GM13977 (cell line): ENCODE measurements at regions not wholly inside any gene's neighbourhood (a gene's known extent, or its start where the extent isn't known, plus 50 kb on each side); places are given as distances from the start of the nearest gene placed in this dataset.

Experiments
- DNase-seq: peaks from one replicate; pipeline ENCODE4 v3.0.0; 2012; ENCODE audit warnings: low spot score
- in situ Hi-C: fragments of 300-500 bp; cut with MboI; formaldehyde crosslinking; loops from one replicate; pipeline ENCODE4 v1.12.0; 2022; ENCODE audit warnings: low sequenced_read_pairs, low pct_unique_long_range_greater_than_20kb, mixed read lengths, inconsistent platforms; ENCODE audit not compliant: unreplicated experiment
- TF ChIP-seq, protein P1 (sequence below): IDR thresholded peaks from 2 replicates; pipeline ENCODE4 v1.5.1; 2012; ENCODE audit warnings: mild to moderate bottlenecking, control low read depth; ENCODE audit not compliant: insufficient read depth; ENCODE audit errors: extremely low read depth, missing control alignments

DNA sequence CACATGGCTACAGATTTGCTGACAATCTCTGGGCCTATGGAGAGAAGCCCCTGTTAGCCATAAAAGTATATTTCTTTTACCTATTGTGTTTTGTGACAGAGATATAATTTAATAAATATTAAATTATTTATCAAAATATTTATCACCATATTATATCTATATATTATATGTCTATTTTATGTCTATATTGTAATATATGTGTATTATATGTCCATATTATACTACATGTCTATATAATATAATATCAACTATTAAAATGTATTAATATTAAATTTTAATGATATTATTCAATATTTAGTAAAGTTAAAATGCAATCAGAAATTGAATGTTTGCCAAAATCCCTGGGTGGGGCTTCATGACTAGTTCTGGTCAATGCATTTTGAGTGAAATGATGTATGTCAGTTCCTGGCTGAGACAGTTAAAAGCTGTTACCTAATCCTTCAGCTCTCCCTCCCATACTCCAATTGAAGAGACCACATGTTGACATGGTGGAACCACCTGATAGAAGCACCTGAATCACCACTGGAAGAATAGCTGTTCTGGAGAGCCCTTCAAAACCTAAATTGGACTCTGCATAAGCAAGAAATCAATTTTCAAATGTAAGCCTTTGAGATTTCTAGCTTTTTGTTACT, 357.3 kb upstream of the DDHD1 start:
- TF ChIP-seq, protein P1, sequence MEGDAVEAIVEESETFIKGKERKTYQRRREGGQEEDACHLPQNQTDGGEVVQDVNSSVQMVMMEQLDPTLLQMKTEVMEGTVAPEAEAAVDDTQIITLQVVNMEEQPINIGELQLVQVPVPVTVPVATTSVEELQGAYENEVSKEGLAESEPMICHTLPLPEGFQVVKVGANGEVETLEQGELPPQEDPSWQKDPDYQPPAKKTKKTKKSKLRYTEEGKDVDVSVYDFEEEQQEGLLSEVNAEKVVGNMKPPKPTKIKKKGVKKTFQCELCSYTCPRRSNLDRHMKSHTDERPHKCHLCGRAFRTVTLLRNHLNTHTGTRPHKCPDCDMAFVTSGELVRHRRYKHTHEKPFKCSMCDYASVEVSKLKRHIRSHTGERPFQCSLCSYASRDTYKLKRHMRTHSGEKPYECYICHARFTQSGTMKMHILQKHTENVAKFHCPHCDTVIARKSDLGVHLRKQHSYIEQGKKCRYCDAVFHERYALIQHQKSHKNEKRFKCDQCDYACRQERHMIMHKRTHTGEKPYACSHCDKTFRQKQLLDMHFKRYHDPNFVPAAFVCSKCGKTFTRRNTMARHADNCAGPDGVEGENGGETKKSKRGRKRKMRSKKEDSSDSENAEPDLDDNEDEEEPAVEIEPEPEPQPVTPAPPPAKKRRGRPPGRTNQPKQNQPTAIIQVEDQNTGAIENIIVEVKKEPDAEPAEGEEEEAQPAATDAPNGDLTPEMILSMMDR: no peak
- no peak for DNase-seq
- in situ Hi-C loops: no loop called here

DNA sequence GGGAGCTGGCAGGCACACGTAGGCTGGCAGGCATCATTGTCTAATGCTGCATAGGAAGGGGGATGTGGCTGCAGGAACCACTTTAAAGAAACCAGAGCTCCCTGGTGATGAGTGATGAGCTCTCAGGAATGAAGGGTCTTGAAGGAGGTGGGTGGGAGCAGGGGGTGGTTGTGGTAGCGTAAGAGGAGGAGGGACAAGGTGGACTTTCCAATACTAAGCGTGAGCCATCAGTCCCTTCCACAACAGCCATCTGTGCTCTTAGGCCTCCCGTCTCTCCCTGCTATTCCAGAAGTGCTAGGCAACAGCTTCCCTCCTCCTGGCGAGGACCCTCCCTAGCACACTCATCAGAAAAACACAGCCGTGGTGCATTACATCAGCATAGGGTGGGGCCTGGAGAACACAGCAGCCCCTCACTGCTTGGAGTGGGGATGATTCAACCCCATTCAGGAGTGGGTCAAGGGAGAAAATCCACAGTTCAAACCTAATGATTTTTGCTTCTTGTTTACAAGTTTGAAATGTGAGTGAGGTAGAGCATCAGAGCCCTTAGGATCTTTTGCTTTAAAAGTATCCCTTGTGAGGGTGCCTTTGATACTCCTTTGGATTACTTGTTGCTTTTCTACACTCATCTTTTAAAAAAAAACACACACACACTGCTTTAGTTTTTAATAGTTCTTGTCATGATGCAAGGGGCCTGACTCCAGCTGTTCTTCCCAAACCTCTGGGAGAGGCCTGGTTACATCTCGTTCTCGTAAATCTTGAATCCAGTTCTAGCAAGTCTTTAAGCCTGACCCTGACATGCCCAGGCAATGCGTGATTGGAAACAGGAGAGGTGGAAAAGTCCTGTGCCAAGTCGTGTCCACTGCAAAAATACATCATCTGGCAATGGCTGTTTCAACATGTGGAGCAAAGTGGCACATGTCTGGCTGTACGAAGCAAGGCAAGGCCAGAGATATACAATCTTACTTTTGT, 356.4 kb upstream of the DDHD1 start:
- TF ChIP-seq, protein P1: no peak
- in situ Hi-C loops: no loop called here
- no peak for DNase-seq

DNA sequence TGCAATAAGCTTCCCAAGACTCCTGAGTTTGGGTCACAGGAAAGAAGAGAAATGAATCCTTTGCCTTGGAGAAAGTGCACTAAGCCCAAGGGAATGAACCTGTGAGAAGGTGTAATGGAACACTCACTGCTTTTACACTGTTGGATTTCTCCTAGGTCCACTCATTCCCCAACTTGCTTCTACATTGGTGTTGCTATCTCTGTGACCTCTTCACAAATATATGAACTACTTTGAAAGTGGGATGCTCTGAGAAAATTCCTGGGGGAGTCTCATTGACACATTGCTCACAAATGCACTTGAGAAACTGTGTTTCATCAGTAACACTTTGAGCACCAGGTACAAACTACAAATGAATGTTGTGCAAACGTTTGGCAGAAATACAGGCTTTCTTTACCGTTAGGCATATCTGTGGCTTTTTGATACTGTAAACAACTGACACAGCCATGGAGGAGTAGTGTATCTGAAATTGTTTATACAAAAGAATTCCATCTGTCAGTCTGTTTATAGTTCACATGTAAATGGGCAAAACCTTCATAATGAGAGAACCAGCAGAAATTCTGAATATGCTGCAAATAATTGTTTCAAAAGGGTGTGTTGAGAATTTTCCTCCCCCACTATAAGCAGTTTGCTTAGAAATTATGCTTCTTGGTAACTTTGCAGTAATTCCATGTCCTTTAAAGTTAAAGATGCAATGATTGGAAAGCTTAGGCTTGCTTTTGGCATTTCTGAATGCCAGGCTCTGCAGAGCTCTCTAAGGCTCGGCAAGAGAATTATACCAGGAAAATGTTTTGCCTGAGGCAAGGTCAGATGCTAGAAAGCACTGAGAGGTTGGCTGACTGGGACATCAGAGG, 348.5 kb upstream of the DDHD1 start:
- in situ Hi-C loops: no loop called here
- TF ChIP-seq, protein P1: no peak
- no peak for DNase-seq

DNA sequence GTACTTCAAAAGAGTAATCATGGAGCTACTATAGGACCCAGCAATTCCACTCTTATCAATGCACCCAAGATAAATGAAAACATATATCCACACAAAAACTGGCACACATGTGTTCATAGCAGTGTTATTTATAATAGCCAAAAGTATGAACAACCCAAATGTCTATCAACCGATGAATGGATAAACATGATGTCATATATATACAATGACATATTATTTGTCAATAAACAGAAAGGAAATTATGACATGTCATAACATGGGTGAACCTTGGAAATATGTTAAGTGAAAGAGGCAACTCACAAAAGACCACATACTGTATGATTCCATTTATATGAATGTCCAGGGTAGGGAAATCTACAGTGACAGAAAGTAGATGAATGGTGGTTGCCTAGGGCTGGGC, 347.1 kb upstream of the DDHD1 start:
- in situ Hi-C loops: no loop called here
- TF ChIP-seq, protein P1: no peak
- no peak for DNase-seq

DNA sequence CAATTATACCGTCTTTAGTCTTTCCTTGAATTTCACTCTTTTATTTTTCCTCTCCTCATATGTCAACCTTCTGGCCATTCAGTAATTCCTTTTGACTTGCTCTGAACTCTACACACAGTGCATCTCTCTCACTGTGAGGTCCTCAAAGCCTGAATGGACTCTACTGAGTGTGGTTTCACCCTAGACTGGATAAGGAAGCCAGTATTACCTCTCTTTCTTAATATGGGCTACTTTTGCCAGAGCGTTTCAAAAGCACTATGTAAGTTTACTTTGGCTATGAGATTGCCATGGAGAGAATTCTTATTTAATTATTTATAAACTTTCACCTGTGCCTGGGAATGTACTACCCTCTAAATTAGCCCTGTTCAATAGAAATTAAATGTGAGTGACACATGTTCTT, 343.5 kb upstream of the DDHD1 start:
- in situ Hi-C loops: no loop called here
- no peak for DNase-seq
- TF ChIP-seq, protein P1: no peak

DNA sequence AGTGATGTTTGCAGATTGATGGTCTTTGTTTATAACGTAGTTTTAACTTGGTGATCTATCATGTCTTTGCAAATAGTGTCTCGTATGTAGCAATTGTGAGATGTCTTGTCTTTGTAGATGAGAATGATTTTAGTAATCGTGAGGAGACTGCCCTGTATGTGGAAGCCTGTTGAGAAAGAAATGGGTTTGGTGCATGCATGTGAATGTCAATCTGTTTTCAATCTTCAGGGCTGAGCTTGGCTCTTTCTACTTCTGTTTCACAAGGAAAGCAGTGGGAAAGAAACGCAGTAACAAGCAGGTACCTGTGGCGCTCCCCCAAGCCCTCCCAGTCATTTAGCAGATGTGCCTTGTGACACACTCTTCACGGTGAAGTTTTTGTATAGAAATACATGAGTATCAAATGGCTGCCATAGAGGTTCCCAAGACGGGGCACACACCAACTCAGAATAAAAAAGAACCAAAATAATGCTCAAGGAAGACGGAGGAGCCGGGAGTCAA, 342.8 kb upstream of the DDHD1 start:
- in situ Hi-C loops: no loop called here
- TF ChIP-seq, protein P1: no peak
- DNase-seq: no peak
